ENCODE measurements at regions not wholly inside any gene's neighbourhood (a gene's known extent, or its start where the extent isn't known, plus 50 kb on each side); places are given as distances from the start of the nearest gene placed in this dataset.

DNA sequence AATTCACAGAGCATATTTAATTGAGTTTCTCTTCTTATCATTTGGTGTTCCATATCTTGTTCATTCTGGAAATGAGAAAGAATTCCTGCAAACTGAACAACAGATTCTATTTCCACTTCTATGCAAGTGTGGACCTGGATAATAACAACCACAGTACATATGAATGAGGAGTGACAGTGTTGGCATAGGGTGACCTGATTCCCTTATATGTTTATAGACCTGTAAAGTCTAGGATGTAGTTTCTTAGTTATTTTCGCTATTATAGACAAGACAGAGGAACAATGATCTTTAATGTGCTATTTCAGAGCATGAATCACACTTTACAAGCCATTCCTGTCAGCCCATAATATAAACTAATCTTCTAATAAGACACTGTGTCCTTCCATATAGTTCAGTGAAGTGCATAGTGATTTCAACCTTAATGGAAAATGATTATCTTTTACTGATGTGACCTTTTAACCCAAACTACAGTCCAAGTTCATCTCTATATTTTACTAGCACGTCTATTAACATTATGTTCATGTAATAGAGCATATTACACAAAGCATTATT lies 88.2 kb upstream of the FAM174A start:
- TF ChIP-seq, protein P1, sequence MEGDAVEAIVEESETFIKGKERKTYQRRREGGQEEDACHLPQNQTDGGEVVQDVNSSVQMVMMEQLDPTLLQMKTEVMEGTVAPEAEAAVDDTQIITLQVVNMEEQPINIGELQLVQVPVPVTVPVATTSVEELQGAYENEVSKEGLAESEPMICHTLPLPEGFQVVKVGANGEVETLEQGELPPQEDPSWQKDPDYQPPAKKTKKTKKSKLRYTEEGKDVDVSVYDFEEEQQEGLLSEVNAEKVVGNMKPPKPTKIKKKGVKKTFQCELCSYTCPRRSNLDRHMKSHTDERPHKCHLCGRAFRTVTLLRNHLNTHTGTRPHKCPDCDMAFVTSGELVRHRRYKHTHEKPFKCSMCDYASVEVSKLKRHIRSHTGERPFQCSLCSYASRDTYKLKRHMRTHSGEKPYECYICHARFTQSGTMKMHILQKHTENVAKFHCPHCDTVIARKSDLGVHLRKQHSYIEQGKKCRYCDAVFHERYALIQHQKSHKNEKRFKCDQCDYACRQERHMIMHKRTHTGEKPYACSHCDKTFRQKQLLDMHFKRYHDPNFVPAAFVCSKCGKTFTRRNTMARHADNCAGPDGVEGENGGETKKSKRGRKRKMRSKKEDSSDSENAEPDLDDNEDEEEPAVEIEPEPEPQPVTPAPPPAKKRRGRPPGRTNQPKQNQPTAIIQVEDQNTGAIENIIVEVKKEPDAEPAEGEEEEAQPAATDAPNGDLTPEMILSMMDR (IDR thresholded peaks at IDR 0.05; ENCODE audit: extremely low read depth, missing control alignments), result no peak
- DNase-seq (ENCODE audit: low spot score), result no peak

DNA sequence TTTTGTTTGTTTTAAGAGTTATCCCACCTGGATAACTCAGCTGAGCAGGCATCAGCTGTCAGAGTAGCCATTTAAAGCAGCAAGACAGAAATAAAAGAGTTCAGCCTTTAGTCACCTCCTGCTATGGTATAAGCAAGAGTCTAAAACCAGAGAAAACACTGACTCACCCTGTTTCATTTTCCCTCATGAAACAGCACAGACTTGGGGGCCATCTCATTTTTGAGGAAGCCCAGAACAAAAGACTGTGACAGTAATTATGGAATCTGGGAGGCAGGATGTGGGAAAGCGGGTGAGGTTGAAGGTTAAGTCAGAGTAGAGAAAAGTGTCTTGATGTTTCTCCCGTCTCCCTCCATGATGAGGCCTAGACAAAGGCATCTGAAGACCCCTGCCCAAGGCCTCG lies 90.2 kb upstream of the FAM174A start:
- TF ChIP-seq, protein P1 (IDR thresholded peaks at IDR 0.05; ENCODE audit: extremely low read depth, missing control alignments), result no peak
- DNase-seq (ENCODE audit: low spot score), result no peak

DNA sequence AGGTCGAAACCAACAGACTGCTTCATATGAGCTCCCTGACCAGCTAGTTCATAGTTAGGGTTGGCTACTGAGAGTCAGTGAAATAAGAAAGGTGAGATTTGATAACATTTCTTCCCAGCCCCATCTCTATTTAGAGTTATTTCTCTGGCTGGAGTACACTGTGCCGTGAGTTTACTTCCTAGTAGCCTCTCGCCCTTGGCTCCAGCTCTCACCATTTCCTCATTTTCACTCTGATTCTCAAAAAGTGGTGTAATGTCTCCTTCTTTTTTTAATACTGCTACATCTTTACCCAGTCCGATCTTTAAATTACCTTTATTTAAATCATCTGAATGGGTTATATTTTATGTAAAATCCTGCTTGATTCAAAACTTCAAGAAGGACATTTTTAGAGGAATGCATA lies 100.4 kb upstream of the FAM174A start:
- DNase-seq (ENCODE audit: low spot score), result no peak
- TF ChIP-seq, protein P1 (IDR thresholded peaks at IDR 0.05; ENCODE audit: extremely low read depth, missing control alignments), result no peak

DNA sequence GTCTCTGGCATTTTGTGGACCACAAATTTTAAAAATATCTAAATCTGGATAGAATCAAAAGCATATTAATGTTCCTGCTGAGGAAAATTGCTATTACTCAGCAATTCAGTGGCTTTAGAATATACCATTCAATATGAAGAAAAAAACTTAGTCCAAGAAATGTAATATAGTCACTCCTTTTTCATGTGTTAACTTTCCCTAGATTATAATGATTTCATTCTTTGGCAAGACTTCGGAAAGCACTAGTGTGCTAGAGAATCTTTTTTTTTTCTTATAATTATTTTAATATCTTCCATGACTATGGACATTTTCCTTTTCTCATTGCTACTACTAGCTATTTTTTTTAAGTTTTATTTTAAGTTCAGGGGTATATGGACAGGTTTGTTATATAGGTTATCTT lies 102.4 kb upstream of the FAM174A start:
- TF ChIP-seq, protein P1 (IDR thresholded peaks at IDR 0.05; ENCODE audit: extremely low read depth, missing control alignments), result no peak
- no peak for DNase-seq (ENCODE audit: low spot score)

DNA sequence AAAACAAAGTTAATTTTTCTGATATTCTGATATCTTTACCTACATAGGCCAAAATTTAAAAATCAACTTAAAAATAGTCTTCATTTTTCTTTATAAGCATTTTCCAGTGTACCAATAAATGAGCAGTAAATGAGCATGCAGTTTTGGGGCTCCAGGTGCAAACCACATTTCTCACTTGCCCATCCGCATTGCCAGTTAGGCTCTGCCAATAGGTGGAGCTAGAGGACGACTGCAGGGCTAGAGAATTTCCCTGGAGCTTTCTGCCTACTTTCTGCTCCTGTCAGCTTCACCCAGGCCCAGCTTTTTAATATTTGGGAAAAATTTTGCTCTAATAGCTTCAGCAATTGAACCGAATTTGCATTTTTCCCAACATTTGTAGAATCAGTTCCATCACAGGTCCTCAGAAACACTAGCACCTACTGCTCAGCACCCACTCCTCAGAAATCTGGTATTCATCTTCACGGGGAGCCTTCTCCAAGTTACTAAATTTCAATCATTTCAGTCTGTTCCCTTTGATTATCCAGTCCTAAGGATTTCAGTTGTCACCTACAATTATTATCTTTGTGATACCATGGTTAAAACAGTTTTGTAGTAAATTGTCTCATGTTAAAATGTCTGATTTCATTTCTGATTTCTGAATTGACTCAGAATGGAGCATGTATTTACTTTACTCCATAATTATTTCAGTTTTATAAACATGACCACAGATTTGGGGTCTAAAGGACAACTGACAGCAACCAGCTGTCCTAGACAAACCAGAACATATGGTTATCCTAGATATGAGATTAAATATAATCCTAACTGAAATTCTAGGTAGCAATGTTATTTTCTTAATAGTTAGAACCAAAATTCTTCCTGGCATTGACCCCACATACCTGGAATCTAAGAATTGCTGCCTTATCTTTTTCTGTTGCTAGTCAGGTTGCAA lies 104.6 kb upstream of the FAM174A start:
- TF ChIP-seq, protein P1 (IDR thresholded peaks at IDR 0.05; ENCODE audit: extremely low read depth, missing control alignments), result peak; percentile 87
- DNase-seq (ENCODE audit: low spot score), result peak; percentile 43

DNA sequence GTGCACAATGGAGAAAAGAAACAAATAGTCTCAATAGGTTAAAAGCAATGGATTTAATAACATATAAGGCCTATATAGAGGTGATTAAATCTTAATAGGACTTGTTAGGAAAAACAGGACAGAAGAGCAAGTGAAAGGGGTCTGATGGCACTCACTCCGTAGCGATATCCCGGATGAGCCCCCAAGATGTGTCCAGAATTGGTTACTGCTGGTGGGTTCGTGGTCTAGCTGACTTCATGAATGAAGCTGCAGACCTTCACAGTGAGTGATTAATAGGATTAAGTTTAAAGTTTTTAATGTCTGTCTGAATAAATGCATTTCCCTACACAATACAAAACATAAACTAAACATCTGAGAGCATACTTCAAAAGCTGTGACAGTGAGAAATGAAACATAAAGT lies 110.4 kb upstream of the FAM174A start:
- DNase-seq (ENCODE audit: low spot score), result no peak
- TF ChIP-seq, protein P1 (IDR thresholded peaks at IDR 0.05; ENCODE audit: extremely low read depth, missing control alignments), result no peak

DNA sequence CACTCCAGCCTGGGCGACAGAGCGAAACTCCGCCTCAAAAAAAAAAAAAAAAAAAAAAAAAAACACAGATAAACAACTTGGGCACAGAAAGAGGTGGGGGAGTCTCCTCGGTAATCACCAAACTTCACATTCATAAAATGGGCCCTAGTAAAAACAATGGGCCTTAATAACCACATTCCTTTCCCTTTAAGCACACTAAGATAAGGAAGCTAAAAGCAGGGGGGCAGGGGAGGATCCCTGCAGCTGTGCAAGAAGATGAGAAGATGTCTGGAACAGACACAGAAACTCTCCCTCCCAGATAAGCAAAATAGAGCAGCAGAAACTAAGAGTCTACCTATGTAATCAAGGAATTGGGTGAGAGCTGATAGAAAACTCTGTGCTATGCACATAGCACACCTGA lies 111.2 kb upstream of the FAM174A start:
- no peak for DNase-seq (ENCODE audit: low spot score)
- TF ChIP-seq, protein P1 (IDR thresholded peaks at IDR 0.05; ENCODE audit: extremely low read depth, missing control alignments), result no peak

Data from GM20000 (cell line).